ENCODE measurements at regions not wholly inside any gene's neighbourhood (a gene's known extent, or its start where the extent isn't known, plus 50 kb on each side); places are given as distances from the start of the nearest gene placed in this dataset.
"Not testable (repeated sequence)": the region's sequence is repeated elsewhere in the genome, so short reads cannot be mapped to it uniquely, and the experiment has no call there.

- DNase-seq = no peak
Measured at GRCh38 chr18:30694773-30695172, 347.8 kb downstream of the DSC3 start.

DNA sequence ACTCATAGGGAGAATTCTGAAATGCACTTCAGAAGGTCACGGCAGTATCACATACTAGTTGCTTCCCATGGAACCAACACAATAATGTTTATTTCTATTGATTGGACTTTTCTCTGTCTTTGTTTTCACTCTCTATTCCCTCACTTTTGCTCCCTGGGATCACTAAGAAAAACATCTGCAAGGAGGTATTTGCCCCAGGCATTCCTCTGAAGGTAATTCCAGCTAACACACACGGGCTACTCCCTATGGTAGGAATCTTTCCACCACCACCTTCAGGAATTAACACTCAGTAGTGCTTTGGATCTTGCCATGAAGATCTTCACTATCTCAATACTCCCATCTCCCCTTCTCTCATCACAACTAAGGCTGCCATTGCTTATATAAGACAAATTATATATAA is 353.3 kb downstream of the DSC3 start:
- DNase-seq = no peak

DNA sequence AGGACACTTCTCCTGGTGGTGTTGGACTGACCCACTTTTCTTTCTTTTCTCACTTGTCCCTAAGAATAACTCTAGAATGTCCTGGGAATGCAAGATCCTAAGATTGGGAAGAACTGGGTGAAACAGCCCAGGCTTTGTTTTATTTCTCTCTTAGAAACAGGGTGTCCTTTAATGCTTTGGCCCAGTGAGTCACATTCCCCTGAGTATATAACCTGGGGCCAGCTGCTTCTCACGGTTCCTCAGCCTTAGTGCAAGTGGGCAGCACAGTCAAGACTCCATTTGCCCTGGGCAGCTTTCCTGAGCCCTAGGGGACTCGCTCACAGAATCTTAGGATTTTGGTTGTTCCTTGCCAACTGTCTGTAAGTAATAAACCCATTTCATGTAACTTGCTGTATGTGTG is 355.0 kb downstream of the DSC3 start:
- no peak for DNase-seq

- DNase-seq = no peak
Measured at GRCh38 chr18:30684825-30685481, 357.6 kb downstream of the DSC3 start.

- no peak for DNase-seq
Measured at GRCh38 chr18:30683836-30684235, 358.7 kb downstream of the DSC3 start.

GRCh38 chr18:30682672-30683071 is 359.9 kb downstream of the DSC3 start:
- no peak for DNase-seq

- no peak for DNase-seq
Measured at GRCh38 chr18:30679285-30679930, 363.1 kb downstream of the DSC3 start.

GRCh38 chr18:30677813-30678212 is 364.7 kb downstream of the DSC3 start:
- not testable (repeated sequence) for DNase-seq

- DNase-seq = no peak
Measured at GRCh38 chr18:30676053-30676480, 366.5 kb downstream of the DSC3 start.

- no peak for DNase-seq
Measured at GRCh38 chr18:30675493-30675892, 367.0 kb downstream of the DSC3 start.

DNA sequence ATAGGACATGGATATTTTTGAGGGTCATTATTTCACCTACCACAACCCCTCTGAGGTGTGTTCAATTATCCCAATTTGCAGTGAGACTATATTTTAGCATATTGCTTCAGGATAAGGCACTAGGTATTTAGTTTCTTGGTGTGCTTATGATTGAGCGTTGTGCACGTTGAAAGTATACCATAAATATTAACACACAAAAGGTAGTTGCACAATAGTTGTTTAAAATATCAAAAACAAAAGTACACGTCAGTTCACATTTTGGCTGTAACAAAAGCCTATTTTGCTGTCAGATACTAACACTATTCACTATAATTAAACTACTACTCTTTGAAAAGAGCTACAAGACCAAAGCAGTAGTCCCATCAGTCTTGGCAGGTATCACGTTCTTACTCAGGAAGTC is 367.5 kb downstream of the DSC3 start:
- DNase-seq = no peak

DNA sequence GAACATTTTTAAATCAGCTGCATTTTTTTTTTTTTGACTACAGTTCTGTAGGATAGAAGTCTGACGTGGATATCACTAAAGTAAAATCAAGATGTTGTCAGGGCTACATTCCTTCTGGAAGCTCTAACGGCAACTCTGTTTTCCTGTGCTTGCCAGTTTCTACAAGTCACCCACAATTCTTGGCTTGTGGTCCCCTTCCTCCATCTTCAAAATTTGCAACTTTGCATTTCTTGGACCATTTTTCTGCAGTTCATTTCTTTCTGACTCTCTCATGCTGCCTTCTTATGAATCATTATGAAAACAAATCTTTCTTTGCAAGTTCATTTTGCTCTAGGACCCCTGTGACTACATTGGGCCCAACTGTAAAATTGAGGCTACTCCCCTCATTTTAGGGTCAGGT is 367.9 kb downstream of the DSC3 start:
- no peak for DNase-seq

DNA sequence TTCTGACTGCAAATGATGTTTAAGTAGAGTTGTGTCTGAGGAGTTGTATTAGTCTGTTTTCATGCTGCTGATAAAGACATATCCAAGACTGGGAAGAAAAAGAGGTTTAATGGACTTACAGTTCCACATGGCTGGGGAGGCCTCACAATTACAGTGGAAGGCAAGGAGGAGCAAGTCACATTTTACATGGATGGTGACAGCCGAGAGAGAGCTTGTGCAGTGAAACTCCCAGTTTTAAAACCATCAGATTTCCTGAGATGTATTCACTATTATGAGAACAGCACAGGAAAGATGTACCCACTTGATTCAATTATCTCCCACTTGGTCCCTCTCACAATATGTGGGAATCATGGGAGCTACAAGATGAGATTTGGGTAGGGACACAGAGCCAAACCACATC is 370.1 kb downstream of the DSC3 start:
- DNase-seq = not testable (repeated sequence)

DNA sequence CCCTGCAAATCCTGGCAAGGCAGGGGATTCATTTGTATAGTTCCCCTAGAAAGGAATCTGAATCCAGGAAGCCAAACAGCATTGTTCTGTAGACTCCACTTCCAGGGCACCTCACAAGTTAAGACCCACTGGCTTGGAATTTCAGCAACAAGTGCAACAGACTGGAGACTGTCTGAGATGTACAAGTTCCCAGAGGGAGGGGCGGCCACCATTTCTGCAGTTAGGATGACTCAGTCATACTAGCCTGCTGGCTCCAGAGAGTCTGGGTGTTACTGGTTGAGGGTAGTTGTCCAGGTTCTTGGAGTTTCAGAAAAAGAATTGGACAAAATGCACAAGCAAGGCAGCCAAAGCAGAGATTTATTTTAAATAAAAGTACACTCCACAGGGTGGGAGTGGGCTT is 384.2 kb downstream of the DSC3 start:
- DNase-seq = no peak

GRCh38 chr18:30652387-30652786 is 390.2 kb downstream of the DSC3 start:
- DNase-seq = no peak

- DNase-seq = no peak
Measured at GRCh38 chr18:30650499-30650898, 392.0 kb downstream of the DSC3 start.

DNA sequence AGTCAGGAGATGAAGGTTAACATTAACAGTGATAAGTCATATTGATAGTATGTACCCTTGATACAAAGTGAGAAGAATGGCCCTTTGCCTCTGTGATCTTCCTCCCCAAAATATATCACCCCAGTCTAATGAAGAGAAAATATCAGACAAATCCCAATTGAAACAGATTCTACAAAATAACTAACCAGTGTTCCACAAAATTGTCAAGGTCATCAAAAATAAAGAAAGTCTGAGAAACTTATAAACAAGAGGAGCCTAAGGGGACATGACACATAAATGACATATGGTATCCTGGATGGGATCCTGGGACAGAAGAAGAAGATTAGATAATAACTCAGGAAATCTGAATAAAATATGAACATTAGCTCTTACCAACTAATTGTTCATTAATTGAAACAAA is 398.4 kb downstream of the DSC3 start:
- DNase-seq = no peak

DNA sequence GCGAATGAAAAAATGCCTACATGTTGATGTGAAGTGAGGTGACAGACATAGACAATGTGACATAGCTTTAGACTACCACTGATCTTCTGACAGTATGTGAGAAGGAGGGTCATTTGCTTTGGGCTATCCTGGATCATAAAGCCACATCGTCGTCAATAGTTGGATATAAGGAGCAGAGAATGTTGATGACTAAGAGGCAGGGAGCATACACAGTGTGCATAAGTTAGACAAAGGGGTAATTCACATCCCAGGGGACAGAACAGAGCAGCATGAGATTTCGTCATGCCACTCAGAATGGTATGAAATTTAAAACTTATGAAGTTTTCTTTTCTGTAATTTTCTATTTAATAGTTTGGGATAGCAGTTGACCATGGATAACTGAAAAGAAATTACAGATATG is 403.2 kb downstream of the DSC3 start:
- no peak for DNase-seq

DNA sequence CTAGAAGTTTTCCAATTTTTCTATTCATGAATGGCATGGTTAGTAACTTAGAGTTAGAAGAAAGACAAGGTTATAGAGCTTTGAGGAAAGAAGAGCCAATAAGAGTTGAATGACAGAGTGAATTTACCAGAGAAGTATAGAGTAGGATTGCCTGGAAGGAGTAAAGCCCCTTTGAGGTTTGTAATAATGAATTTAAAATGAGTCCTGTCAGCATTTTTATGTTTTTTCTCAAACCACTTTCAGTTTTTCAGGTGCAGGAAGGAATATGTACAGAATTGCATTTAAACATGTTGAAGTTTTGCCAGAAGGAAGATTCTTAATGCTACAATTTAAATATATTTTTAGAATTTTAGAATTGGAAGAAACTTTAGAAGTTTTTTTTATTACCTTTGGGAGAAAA is 408.3 kb downstream of the DSC3 start:
- DNase-seq = no peak

DNA sequence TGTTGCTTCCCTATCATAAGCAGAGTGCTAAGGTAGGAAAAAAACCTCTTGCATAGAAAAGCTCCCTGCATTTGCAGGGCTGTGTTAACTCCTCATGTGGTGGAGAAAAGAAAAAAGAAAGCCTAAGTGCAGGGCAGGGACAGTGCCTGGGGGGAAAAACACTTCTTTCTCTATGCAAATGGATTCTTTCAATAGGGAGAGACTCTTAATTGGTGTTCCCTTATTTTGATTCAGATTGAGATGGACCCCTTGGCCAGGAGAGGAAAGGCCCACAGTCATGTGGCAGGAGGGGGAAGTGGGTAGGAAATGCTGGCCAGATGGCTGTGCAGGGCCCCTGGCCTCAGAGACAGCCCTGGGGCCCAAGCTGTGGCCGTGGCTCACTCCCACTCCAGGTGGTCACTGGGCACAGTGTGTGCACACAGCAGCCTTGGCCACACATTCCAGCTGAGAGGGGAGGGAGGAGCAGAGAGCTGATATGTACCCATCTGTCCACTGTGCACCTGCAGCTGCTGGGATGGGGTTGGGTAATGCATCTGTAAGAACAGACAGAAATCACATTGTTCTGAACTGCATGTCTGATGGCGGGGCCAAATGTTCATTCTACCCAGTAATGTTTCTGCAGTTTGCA is 410.4 kb downstream of the DSC3 start:
- DNase-seq = no peak

DNA sequence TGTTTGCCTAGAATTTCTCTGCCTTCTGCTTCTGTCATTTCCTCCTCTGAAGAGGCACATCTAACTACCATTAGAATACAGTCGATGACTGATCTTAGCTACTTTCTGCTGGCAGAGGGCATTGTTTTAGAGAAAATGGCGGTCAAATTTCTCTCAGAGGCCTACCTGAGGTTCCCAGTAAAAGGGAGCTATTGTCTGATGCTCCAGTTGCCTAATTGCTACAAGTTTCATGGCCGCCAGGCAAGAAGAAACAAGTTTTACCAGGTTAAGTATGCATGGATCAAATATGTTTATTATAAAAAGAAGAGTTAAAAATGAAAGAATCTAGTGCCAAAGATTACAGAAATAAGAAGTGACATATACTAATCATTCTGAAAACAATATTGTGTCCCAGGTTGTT is 416.6 kb downstream of the DSC3 start:
- DNase-seq = no peak

DNA sequence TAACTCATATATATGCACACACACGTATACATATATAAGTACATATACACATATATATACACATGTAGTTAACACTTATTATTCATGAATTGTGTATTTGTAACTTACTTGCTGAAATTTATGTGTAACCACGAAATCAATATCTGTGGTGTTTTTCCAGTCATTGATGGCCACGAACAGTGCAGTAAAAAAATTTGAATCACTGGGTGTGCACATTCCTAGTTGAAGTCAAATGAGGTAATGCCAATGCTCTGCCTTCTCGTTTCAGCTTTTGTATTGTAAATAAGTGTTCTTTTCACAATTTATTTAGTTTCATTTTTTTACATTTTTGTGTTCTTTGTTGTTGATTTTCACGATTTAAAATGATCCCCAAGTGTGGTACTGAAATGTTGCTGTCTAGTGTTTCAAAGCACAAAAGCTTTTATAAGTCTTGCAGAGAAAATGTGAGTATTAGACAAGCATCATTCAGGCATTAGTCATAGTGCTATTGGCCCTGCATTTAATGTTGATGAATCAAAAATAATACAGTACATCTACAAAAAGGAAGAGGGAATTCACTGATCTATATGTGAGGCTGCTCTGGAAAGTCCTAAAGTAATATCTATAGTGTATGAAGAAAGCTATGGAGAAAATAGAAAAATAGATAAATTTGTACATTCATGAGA is 419.0 kb downstream of the DSC3 start:
- no peak for DNase-seq

DNA sequence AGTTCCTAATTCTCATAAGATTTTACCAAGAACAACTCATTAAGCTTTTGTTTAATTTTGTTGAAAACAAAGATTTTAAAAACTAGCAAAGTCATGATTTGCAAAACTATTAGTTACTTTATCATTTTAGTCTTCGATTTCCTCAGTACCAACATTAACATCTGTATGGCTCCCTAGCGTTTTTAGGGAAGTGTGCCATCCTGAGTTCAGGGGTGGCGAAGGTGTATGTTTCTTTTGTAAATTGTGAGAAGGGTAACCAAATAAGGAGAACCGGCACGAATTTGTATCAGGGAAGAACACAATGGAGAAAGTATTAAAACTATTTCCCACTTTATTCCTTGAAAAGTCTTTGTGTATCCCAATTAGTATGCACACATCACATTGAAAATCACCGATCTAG is 419.9 kb downstream of the DSC3 start:
- DNase-seq = no peak

GRCh38 chr18:30622104-30622503 is 420.4 kb downstream of the DSC3 start:
- no peak for DNase-seq

Measured in NCI-H2107 (cell line).